ENCODE measurements at regions not wholly inside any gene's neighbourhood (a gene's known extent, or its start where the extent isn't known, plus 50 kb on each side); places are given as distances from the start of the nearest gene placed in this dataset.
"Not testable (repeated sequence)": the region's sequence is repeated elsewhere in the genome, so short reads cannot be mapped to it uniquely, and the experiment has no call there.

DNA sequence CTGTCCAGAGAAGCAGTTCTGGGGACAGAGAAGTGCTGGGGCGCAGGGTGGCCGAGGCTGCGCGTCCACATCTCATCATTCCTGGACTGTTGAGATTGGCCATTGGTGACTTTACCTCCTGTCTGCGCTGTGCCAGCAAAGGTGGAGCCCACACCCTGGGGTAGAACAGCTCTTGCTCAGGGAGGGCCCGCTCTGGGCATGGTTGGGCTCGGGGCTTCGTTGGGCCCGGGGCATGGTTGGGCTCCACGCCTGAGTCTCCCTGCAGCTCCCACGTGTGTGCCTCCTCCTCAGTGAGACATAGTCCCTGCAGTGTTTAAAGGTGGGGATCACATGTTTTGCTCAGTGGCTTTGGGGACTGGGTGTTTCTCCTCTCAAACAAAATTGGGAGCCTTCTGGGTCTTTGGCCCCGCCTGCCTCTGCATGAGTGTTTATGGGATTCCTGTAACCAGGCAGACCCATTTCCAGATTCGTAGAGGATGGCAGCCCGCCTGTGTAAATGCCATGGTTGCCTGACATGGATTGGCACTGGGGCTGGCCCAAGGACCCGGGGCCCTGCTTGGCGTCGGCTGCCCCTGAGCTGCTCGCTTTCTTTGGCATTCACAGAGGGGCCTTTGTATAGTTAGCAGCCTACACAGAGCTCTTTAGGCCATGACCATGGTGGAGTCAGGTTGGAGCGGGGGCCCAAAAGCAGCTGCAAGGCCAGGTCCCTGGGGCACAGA is 104.6 kb downstream of the TLR5 start:
- TF ChIP-seq, protein P1, sequence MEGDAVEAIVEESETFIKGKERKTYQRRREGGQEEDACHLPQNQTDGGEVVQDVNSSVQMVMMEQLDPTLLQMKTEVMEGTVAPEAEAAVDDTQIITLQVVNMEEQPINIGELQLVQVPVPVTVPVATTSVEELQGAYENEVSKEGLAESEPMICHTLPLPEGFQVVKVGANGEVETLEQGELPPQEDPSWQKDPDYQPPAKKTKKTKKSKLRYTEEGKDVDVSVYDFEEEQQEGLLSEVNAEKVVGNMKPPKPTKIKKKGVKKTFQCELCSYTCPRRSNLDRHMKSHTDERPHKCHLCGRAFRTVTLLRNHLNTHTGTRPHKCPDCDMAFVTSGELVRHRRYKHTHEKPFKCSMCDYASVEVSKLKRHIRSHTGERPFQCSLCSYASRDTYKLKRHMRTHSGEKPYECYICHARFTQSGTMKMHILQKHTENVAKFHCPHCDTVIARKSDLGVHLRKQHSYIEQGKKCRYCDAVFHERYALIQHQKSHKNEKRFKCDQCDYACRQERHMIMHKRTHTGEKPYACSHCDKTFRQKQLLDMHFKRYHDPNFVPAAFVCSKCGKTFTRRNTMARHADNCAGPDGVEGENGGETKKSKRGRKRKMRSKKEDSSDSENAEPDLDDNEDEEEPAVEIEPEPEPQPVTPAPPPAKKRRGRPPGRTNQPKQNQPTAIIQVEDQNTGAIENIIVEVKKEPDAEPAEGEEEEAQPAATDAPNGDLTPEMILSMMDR (conservative IDR thresholded peaks at IDR 0.05; ENCODE audit: low read depth, low read length), result no peak
- no peak for DNase-seq (ENCODE audit: low read depth)
- no peak overlapping the region for H3K4me3 ChIP-seq (ENCODE audit: low read depth, low read length)

DNA sequence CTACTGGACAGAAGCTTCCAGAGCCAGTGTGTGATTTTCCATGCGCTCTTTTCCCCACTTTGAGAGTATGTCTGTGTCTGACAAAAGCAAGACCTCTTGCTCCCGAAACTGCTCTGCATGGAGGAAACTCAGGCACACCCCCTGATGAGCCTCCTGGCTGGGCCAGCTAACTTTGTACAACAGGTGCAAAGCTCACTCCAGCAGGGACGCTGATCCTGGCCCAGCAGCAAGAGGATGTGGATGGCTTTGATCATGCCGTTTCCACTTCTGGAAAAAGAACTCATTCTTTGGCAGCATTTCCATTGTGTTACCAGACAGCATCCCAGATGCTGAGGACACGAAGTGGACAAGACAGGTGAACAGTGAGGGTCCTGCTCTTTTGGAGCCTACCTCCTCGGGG is 103.1 kb downstream of the TLR5 start:
- H3K4me3 ChIP-seq (ENCODE audit: low read depth, low read length), result no peak overlapping the region
- no peak for DNase-seq (ENCODE audit: low read depth)
- TF ChIP-seq, protein P1 (conservative IDR thresholded peaks at IDR 0.05; ENCODE audit: low read depth, low read length), result no peak

DNA sequence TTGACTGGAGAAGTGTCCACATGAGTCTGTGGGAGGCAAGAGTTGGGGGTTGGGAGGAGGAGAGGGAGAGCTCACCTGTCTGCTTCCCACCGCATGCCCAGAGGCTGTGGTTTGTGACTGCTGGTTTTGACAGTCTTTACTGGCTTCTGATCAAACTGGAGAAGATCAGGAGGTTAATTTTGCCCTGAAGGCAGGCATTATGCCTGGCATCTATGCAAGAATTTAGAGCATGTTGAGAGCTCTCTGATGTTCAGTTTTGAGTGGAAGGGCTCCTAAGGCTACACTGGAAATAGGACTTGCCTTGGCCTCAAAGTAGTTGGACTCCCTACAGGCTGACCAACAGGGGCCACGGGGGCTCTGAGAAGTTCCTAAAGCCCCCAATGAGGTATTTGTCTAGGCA is 101.6 kb downstream of the TLR5 start:
- no peak for DNase-seq (ENCODE audit: low read depth)
- no peak overlapping the region for H3K4me3 ChIP-seq (ENCODE audit: low read depth, low read length)
- TF ChIP-seq, protein P1 (conservative IDR thresholded peaks at IDR 0.05; ENCODE audit: low read depth, low read length), result no peak

DNA sequence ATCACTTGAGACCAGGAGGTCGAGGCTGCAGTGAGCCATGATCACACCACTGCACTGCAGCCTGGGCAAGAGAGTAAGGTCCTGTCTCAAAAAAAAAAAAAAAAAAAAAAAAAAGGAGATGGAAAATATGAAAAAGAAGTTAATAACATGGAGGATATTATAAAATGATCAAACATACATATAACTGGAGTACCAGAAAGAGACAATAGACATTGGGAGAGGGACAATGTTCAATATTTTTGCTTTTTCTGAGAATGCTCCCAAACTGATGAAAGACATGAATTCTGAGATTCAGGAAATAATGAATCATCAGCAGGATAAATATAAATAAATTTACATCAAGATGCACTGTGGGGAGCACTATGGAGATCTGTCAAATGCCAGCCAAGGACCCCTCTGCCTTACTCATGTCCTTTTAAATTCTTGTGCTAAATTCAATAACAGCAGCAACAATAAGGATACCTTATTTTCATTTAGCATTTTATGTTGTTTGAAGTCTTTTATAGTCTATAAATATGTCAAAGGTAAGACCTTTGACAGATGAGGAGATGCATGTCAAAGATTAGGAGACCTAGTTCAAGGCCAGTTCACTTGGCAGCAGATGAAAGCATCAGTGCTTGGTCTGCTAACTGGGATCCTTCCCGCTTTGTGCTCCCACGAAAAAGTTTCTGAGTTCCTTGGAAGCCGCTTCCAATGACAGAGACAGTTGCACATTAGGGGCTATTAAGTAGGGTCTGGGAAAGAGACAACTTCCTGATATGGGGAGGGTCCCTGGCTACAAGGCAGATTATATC is 97.7 kb downstream of the TLR5 start:
- DNase-seq (ENCODE audit: low read depth), result no peak
- H3K4me3 ChIP-seq (ENCODE audit: low read depth, low read length), result no peak overlapping the region
- TF ChIP-seq, protein P1 (conservative IDR thresholded peaks at IDR 0.05; ENCODE audit: low read depth, low read length), result no peak

DNA sequence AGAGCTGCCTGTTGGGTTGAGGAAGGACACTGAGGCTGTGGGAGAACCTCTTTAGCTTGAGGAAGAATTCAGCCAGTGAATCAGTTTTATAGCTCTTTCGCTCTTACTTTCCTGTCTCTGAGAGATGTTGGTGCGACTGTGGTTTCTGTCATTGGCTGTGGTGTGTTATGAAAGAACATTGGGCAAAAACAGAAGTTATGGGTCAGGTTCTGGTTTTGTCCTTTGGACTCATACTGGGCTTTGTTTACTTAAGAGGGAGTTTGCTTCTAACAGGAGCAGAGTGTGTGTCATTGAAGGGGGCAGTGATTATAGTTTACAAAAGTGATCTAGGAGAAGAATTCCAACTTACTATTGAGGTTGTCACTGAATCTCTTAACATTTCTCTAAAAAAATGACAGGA is 97.0 kb downstream of the TLR5 start:
- TF ChIP-seq, protein P1 (conservative IDR thresholded peaks at IDR 0.05; ENCODE audit: low read depth, low read length), result no peak
- no peak for DNase-seq (ENCODE audit: low read depth)
- no peak overlapping the region for H3K4me3 ChIP-seq (ENCODE audit: low read depth, low read length)

DNA sequence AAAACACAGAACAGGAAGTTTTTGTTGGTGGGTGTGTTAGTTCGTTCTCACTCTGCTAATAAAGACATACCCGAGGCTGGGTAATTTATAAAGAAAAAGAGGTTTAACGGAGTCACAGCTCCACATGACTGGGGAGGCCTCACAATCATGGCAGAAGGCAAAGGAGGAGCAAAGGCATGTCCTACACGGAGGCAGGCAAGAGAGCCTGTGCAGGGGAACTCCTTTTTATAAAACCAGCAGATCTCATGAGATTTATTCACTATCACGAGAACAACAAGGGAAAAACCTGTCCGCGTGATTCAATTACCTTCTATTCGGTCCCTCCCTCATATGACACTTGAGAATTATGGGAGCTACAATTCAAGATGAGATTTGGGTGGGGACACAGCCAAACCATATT is 96.6 kb downstream of the TLR5 start:
- not testable (repeated sequence) for DNase-seq (ENCODE audit: low read depth)

DNA sequence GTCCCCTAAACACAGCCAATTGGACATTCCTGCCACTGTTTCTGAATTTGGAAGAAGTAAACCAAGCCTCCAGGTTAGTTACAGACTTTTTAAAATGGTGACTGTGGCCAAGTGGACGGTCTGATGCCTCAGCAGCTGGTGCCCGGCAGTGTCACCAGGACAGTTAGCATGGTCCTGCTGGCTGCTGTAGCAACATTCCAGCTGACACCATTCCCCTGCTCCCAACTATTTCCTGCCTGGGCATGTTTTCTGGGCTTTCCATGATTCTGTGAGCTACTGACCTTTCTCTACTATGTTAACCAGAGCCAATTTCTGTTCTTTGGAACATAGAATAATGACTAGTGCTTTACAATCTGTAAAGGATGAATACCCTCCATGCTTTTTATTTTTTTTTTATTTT is 95.0 kb downstream of the TLR5 start:
- TF ChIP-seq, protein P1 (conservative IDR thresholded peaks at IDR 0.05; ENCODE audit: low read depth, low read length), result no peak
- no peak overlapping the region for H3K4me3 ChIP-seq (ENCODE audit: low read depth, low read length)
- DNase-seq (ENCODE audit: low read depth), result no peak

More for the DNA sequence above, 96.6 kb downstream of the TLR5 start:
- not testable (repeated sequence) for H3K4me3 ChIP-seq (ENCODE audit: low read depth, low read length)
